GM19023 (cell line): ENCODE measurements at regions not wholly inside any gene's neighbourhood (a gene's known extent, or its start where the extent isn't known, plus 50 kb on each side); places are given as distances from the start of the nearest gene placed in this dataset.
A peak's percentile ranks its signal among the peaks of the same experiment; 100 is the strongest.
"Not testable (repeated sequence)": the region's sequence is repeated elsewhere in the genome, so short reads cannot be mapped to it uniquely, and the experiment has no call there.

ENCODE experiments used
- ATAC-seq: cut with Tn5 transposase; IDR thresholded peaks from one replicate; pipeline ENCODE4 v1.9.1; 2021; ENCODE audit warnings: mild to moderate bottlenecking, moderate library complexity; ENCODE audit not compliant: unreplicated experiment

GRCh38 chr5:124521461-124522230 lies 224.8 kb downstream of the ZNF608 start:
- ATAC-seq, result no peak

- ATAC-seq, result no peak
These were observed 227.0 kb downstream of the ZNF608 start for GRCh38 chr5:124519396-124519795.

GRCh38 chr5:124516567-124516966 lies 229.9 kb downstream of the ZNF608 start:
- ATAC-seq, result no peak

- ATAC-seq, result no peak
These were observed 230.8 kb downstream of the ZNF608 start for GRCh38 chr5:124515497-124516245.

- ATAC-seq, result no peak
These were observed 231.5 kb downstream of the ZNF608 start for GRCh38 chr5:124514956-124515355.

- no peak for ATAC-seq
These were observed 233.3 kb downstream of the ZNF608 start for GRCh38 chr5:124512952-124513632.

- ATAC-seq, result no peak
These were observed 234.2 kb downstream of the ZNF608 start for GRCh38 chr5:124512236-124512635.

- no peak for ATAC-seq
These were observed 234.6 kb downstream of the ZNF608 start for GRCh38 chr5:124511791-124512190.

GRCh38 chr5:124507688-124508087 lies 238.8 kb downstream of the ZNF608 start:
- no peak for ATAC-seq

GRCh38 chr5:124504081-124504916 lies 242.1 kb downstream of the ZNF608 start:
- ATAC-seq, result peak; percentile 92

GRCh38 chr5:124502551-124502950 lies 243.9 kb downstream of the ZNF608 start:
- no peak for ATAC-seq

GRCh38 chr5:124499818-124500217 lies 246.6 kb downstream of the ZNF608 start:
- not testable (repeated sequence) for ATAC-seq

GRCh38 chr5:124496968-124497367 lies 249.5 kb downstream of the ZNF608 start:
- ATAC-seq, result not testable (repeated sequence)

GRCh38 chr5:124494540-124495116 lies 251.8 kb downstream of the ZNF608 start:
- no peak for ATAC-seq

GRCh38 chr5:124492444-124493224 lies 253.8 kb downstream of the ZNF608 start:
- no peak for ATAC-seq

- not testable (repeated sequence) for ATAC-seq
These were observed 256.1 kb downstream of the ZNF608 start for GRCh38 chr5:124490315-124490714.

GRCh38 chr5:124481419-124481818 lies 265.0 kb downstream of the ZNF608 start:
- no peak for ATAC-seq

GRCh38 chr5:124480964-124481363 lies 265.5 kb downstream of the ZNF608 start:
- no peak for ATAC-seq

- no peak for ATAC-seq
These were observed 266.4 kb downstream of the ZNF608 start for GRCh38 chr5:124480022-124480421.

GRCh38 chr5:124478264-124478663 lies 268.2 kb downstream of the ZNF608 start:
- ATAC-seq, result no peak
